Stimulated activated CD8-positive, alpha-beta memory T cell treated with anti-CD3 and anti-CD28 coated beads, Interleukin-2, amount 100 ng/mL, for 48 hours (primary cell): ENCODE measurements at regions not wholly inside any gene's neighbourhood (a gene's known extent, or its start where the extent isn't known, plus 50 kb on each side); places are given as distances from the start of the nearest gene placed in this dataset.

ENCODE experiments used
- DNase-seq, 2 donors: peaks; one replicate each; pipeline ENCODE4 v3.0.0-alpha.2; 2020; ENCODE audit warnings: low read depth in 2 of 2

GRCh38 chr7:38070718-38071117 is 107.3 kb upstream of the STARD3NL start:
- no peak for DNase-seq

- no peak for DNase-seq
These were observed 91.2 kb upstream of the STARD3NL start for GRCh38 chr7:38086857-38087256.

- no peak for DNase-seq
These were observed 75.5 kb upstream of the STARD3NL start for GRCh38 chr7:38102507-38102906.

- no peak for DNase-seq
These were observed 72.1 kb upstream of the STARD3NL start for GRCh38 chr7:38105874-38106483.

- peak; percentile 32 to 56 for DNase-seq
These were observed 70.6 kb upstream of the STARD3NL start for GRCh38 chr7:38107486-38107893.

- no peak for DNase-seq
These were observed 66.0 kb upstream of the STARD3NL start for GRCh38 chr7:38112075-38112474.

GRCh38 chr7:38120076-38120475 is 58.0 kb upstream of the STARD3NL start:
- DNase-seq, result no peak

- no peak for DNase-seq
These were observed 55.5 kb upstream of the STARD3NL start for GRCh38 chr7:38122501-38122900.

GRCh38 chr7:38123494-38123893 is 54.6 kb upstream of the STARD3NL start:
- DNase-seq, result no peak

GRCh38 chr7:38127216-38128207 is 50.5 kb upstream of the STARD3NL start:
- DNase-seq, result no peak
